Esophagus squamous epithelium (tissue), 4 donors: ENCODE measurements at regions not wholly inside any gene's neighbourhood (a gene's known extent, or its start where the extent isn't known, plus 50 kb on each side); places are given as distances from the start of the nearest gene placed in this dataset.

Experiments used
- CTCF ChIP-seq, 6 experiments: fragments of 450-650 bp in 4 of 6; fragments of 200-600 bp in 2 of 6; sonication (generic) in 2 of 6; IDR thresholded peaks; one replicate each; pipeline ENCODE4 v1.5.1; 2016 to 2019; ENCODE audit warnings: antibody characterized with exemption in 6 of 6, mild to moderate bottlenecking in 4 of 6, moderate library complexity in 4 of 6
- POLR2A ChIP-seq, 4 donors: fragments of 450-650 bp; IDR thresholded peaks; one replicate each; pipeline ENCODE4 v1.6.1; 2017; ENCODE audit warnings: antibody characterized with exemption in 4 of 4, mild to moderate bottlenecking in 4 of 4, moderate library complexity in 3 of 4

DNA sequence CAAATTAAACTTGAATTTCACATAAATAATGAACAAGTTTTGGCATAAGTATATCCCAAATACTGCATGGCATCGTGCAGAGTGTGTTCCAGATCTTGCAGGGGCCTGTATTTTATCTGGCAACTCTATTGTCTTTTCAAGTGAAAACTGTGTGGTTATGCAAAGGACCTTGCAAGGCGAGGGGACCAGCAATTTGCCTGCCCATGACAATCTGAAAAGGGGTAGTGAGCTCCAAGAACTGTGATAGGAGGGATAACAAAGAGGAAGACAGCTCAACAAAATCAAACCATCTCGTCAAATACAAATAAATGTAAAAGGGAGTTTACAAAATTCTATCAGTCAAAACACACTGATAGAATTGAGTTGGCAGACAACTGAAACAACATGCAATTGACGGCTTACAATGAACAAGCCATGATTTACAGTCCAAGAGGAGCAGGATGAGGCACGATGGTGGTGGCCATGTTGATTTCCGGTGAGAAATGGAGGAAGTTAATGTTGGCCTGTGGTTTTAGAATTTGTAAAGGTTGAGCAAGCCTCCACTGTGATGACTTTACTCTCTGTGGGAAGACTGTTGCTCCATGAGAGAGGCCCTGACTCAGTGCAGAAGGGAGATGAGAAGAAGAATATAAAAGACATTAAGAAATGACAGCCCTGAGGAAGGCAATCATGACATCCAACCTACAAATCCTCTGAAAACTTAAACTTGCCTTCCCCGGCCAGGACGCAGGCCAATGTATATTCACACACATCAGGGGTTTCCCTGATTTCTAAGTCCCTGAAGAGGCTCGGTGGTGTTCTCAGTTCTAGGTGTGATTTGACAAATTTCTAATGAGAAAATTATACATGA, 132.2 kb downstream of the ADSS2 start:
- no peak for TF ChIP-seq CTCF (IDR thresholded peaks at IDR 0.05)
- no peak for TF ChIP-seq POLR2A (IDR thresholded peaks at IDR 0.05)
